WTC11 (cell line): ENCODE measurements at regions not wholly inside any gene's neighbourhood (a gene's known extent, or its start where the extent isn't known, plus 50 kb on each side); places are given as distances from the start of the nearest gene placed in this dataset.

Experiments used
- ATAC-seq: fragments of 200-7000 bp; cut with Tn5 transposase; 2 replicates; pipeline ENCODE4 v1.10.0; 2021; ENCODE audit warnings: mild to moderate bottlenecking, moderate library complexity
- CTCF ChIA-PET: fragments of 300-600 bp; sonication (Branson Sonifier 250); formaldehyde crosslinking; loops from one replicate; lab custom pipeline; 2021; ENCODE audit warnings: antibody characterized with exemption; lab: Charles Lee
- POLR2A ChIA-PET: fragments of 350-600 bp; sonication (Branson Sonifier 250); formaldehyde crosslinking; loops from one replicate; lab custom pipeline; 2021; ENCODE audit warnings: antibody characterized with exemption; lab: Charles Lee
- DNase-seq: peaks from one replicate; pipeline ENCODE4 v3.0.0; 2021; ENCODE audit warnings: low spot score
- H3K27ac Mint-ChIP-seq: 2 replicates; pipeline ENCODE4 v1.8.0; 2021; ENCODE audit warnings: mixed read lengths
- H3K27me3 Mint-ChIP-seq: 2 replicates; pipeline ENCODE4 v1.8.0; 2021; ENCODE audit warnings: low read depth, mild to moderate bottlenecking, moderate library complexity, mixed read lengths
- H3K36me3 Mint-ChIP-seq: 2 replicates; pipeline ENCODE4 v1.8.0; 2021; ENCODE audit warnings: mixed read lengths
- H3K4me1 Mint-ChIP-seq: 2 replicates; pipeline ENCODE4 v1.8.0; 2022; ENCODE audit warnings: mixed read lengths
- H3K4me3 Mint-ChIP-seq: 2 replicates; pipeline ENCODE4 v1.8.0; 2021; ENCODE audit warnings: mild to moderate bottlenecking, moderate library complexity, mixed read lengths
- H3K9me3 Mint-ChIP-seq: 2 replicates; pipeline ENCODE4 v1.8.0; 2021; ENCODE audit warnings: mixed read lengths
- ATF6 ChIP-seq: sonication (generic); formaldehyde crosslinking; IDR thresholded peaks from 2 replicates; pipeline ENCODE4 v1.8.1; 2023; ENCODE audit warnings: mild to moderate bottlenecking, missing genetic modification reagents
- CBFB ChIP-seq: sonication (generic); formaldehyde crosslinking; IDR thresholded peaks from 2 replicates; pipeline ENCODE4 v1.8.1; 2022; ENCODE audit warnings: mild to moderate bottlenecking, low read depth, missing genetic modification reagents
- CREB1 ChIP-seq: sonication (generic); formaldehyde crosslinking; IDR thresholded peaks from 2 replicates; pipeline ENCODE4 v1.8.0; 2023; ENCODE audit warnings: mild to moderate bottlenecking, missing genetic modification reagents
- ELF4 ChIP-seq: sonication (generic); formaldehyde crosslinking; IDR thresholded peaks from 2 replicates; pipeline ENCODE4 v1.8.1; 2022; ENCODE audit warnings: low read depth, mild to moderate bottlenecking, moderate library complexity, missing genetic modification reagents
- FOXK1 ChIP-seq: sonication (generic); formaldehyde crosslinking; IDR thresholded peaks from 2 replicates; pipeline ENCODE4 v1.8.0; 2022; ENCODE audit warnings: mild to moderate bottlenecking, moderate library complexity, missing genetic modification reagents
- FOXP1 ChIP-seq: sonication (generic); formaldehyde crosslinking; IDR thresholded peaks from 2 replicates; pipeline ENCODE4 v1.8.0; 2022; ENCODE audit warnings: missing genetic modification reagents, mild to moderate bottlenecking, moderate library complexity, borderline replicate concordance
- GABPB1 ChIP-seq: sonication (generic); formaldehyde crosslinking; IDR thresholded peaks from 2 replicates; pipeline ENCODE4 v1.8.1; 2023; ENCODE audit warnings: mild to moderate bottlenecking, missing genetic modification reagents
- GTF2I ChIP-seq: fragments of 250-450 bp; sonication (Bioruptor Pico); conservative IDR thresholded peaks from 2 replicates; pipeline ENCODE4 v1.4.0; 2021; ENCODE audit warnings: mild to moderate bottlenecking
- JAZF1 ChIP-seq: fragments of 250-450 bp; sonication (Bioruptor Pico); IDR thresholded peaks from 2 replicates; pipeline ENCODE4 v1.9.0; 2021; ENCODE audit warnings: moderate library complexity, mild to moderate bottlenecking, inconsistent platforms
- MXD4 ChIP-seq: fragments of 250-450 bp; sonication (Bioruptor Pico); IDR thresholded peaks from 2 replicates; pipeline ENCODE4 v1.8.0; 2021; ENCODE audit warnings: mild to moderate bottlenecking, moderate library complexity, borderline replicate concordance
- PRRX2 ChIP-seq: fragments of 250-450 bp; sonication (Bioruptor Pico); IDR thresholded peaks from 2 replicates; pipeline ENCODE4 v1.8.0; 2021; ENCODE audit warnings: mild to moderate bottlenecking
- STAT6 ChIP-seq: sonication (generic); formaldehyde crosslinking; conservative IDR thresholded peaks from 2 replicates; pipeline ENCODE4 v1.8.1; 2023; ENCODE audit warnings: mild to moderate bottlenecking, low read depth, missing genetic modification reagents, moderate library complexity
- TEAD1 ChIP-seq: sonication (generic); formaldehyde crosslinking; IDR thresholded peaks from 2 replicates; pipeline ENCODE4 v1.8.0; 2022; ENCODE audit warnings: mild to moderate bottlenecking, missing genetic modification reagents
- USF2 ChIP-seq: sonication (generic); formaldehyde crosslinking; IDR thresholded peaks from 2 replicates; pipeline ENCODE4 v1.8.1; 2023; ENCODE audit warnings: mild to moderate bottlenecking, missing genetic modification reagents, moderate library complexity
- ZNF121 ChIP-seq: sonication (generic); formaldehyde crosslinking; IDR thresholded peaks from 2 replicates; pipeline ENCODE4 v1.8.0; 2023; ENCODE audit warnings: missing genetic modification reagents
- ZNF423 ChIP-seq: fragments of 250-450 bp; sonication (Bioruptor Pico); IDR thresholded peaks from 2 replicates; pipeline ENCODE4 v2.1.2; 2022; ENCODE audit warnings: mild to moderate bottlenecking, moderate library complexity
- ZNF512 ChIP-seq: sonication (generic); formaldehyde crosslinking; IDR thresholded peaks from 2 replicates; pipeline ENCODE4 v1.8.1; 2022; ENCODE audit warnings: missing genetic modification reagents, borderline replicate concordance
- ZSCAN18 ChIP-seq: fragments of 250-450 bp; sonication (Bioruptor Pico); IDR thresholded peaks from 2 replicates; pipeline ENCODE4 v2.1.2; 2022; ENCODE audit warnings: mild to moderate bottlenecking, moderate library complexity

- DNase-seq, result no peak
- POLR2A ChIA-PET, result interaction anchor here (0.6 kb wide), 1 partner anchor 253 kb away, joined by 3 read pairs; no protein-coding TSS in a partner anchor
- ATAC-seq, result no peak
- Mint-ChIP-seq H3K4me3 (no peak overlapping the region), H3K27me3 (no peaks in the 10 kb centered on the region), H3K9me3 (peaks cover 8% of the 10 kb centered on the region), H3K27ac (no peak overlapping the region), H3K36me3 (no peaks in the 10 kb centered on the region), H3K4me1 (no peaks in the 10 kb centered on the region)
- TF ChIP-seq ZSCAN18 (CRISPR knock-in tag) (no peak), CBFB (CRISPR knock-in tag) (no peak), STAT6 (CRISPR knock-in tag) (no peak), PRRX2 (no peak), FOXP1 (no peak), JAZF1 (CRISPR knock-in tag) (no peak), FOXK1 (CRISPR knock-in tag) (no peak), CREB1 (no peak), USF2 (CRISPR knock-in tag) (no peak), ZNF121 (no peak), ZNF423 (no peak), GABPB1 (CRISPR knock-in tag) (no peak), ATF6 (CRISPR knock-in tag) (no peak), MXD4 (CRISPR knock-in tag) (no peak), TEAD1 (CRISPR knock-in tag) (no peak), ELF4 (CRISPR knock-in tag) (no peak), ZNF512 (CRISPR knock-in tag) (no peak), GTF2I (no peak)
- CTCF ChIA-PET, result interaction anchor here (1.3 kb wide), 1 partner anchor 10 kb away, joined by 4 read pairs; no protein-coding TSS in a partner anchor
These were observed 214.1 kb upstream of the NANOGP8 start for GRCh38 chr15:35299059-35299735.
